ENCODE measurements at regions not wholly inside any gene's neighbourhood (a gene's known extent, or its start where the extent isn't known, plus 50 kb on each side); places are given as distances from the start of the nearest gene placed in this dataset.

DNA sequence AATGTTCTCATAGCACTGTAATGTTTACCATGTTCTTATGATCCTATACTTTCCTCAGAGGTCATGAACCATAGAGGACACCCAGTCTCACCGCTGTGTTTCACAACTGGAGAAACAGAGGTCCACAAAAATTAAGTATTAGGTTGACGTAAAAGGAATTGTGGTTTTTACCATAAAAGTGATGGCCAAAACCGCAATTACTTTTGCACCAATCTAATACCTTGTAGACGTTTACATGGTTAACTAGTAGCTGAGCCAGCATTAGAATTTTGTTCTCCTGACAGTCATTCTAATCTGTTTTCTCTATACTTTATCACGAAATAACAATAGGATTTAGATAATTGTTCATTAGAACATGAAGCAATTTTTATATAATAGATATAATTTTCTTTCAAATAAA, 763.4 kb upstream of the ARGLU1 start:
- peaks cover 0 to 7% of the 10 kb centered on the region in 2 experiments for H3K9me3 ChIP-seq (ENCODE audit: control insufficient read depth in 1 of 2, insufficient read depth in 1 of 2, low read length in 2 of 2)
- Mint-ChIP-seq H3K36me3 (ENCODE audit: low read depth) (no peaks in the 10 kb centered on the region), H3K9me3 (peaks cover 5% of the 10 kb centered on the region), H3K27me3 (no peaks in the 10 kb centered on the region), H3K4me1 (ENCODE audit: low read depth) (no peaks in the 10 kb centered on the region), H3K4me3 (no peak overlapping the region), H3K27ac (no peak overlapping the region)
- no peaks in the 10 kb centered on the region for H3K36me3 ChIP-seq (ENCODE audit: insufficient read depth, low read length)
- no peaks in the 10 kb centered on the region for H3K27me3 ChIP-seq (ENCODE audit: control insufficient read depth in 1 of 2, insufficient read depth in 2 of 2, low read length in 2 of 2)
- ATAC-seq (ENCODE audit: poor library complexity) (no peak), DNase-seq (no peak)
- ChIA-PET POLR2A (no interaction called here), CTCF (no interaction called here)
- intact Hi-C loops (cut with DNase I, micrococcal nuclease) = no loop called here
- TF ChIP-seq, protein P1, sequence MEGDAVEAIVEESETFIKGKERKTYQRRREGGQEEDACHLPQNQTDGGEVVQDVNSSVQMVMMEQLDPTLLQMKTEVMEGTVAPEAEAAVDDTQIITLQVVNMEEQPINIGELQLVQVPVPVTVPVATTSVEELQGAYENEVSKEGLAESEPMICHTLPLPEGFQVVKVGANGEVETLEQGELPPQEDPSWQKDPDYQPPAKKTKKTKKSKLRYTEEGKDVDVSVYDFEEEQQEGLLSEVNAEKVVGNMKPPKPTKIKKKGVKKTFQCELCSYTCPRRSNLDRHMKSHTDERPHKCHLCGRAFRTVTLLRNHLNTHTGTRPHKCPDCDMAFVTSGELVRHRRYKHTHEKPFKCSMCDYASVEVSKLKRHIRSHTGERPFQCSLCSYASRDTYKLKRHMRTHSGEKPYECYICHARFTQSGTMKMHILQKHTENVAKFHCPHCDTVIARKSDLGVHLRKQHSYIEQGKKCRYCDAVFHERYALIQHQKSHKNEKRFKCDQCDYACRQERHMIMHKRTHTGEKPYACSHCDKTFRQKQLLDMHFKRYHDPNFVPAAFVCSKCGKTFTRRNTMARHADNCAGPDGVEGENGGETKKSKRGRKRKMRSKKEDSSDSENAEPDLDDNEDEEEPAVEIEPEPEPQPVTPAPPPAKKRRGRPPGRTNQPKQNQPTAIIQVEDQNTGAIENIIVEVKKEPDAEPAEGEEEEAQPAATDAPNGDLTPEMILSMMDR (IDR thresholded peaks at IDR 0.05) = no peak
- H3K4me3 ChIP-seq (ENCODE audit: low read length) = no peak overlapping the region
- no peak overlapping the region for H3K27ac ChIP-seq (ENCODE audit: low read depth in 1 of 2, low read length in 2 of 2)
- no peaks in the 10 kb centered on the region for H3K4me1 ChIP-seq (ENCODE audit: insufficient read depth, low read length)

DNA sequence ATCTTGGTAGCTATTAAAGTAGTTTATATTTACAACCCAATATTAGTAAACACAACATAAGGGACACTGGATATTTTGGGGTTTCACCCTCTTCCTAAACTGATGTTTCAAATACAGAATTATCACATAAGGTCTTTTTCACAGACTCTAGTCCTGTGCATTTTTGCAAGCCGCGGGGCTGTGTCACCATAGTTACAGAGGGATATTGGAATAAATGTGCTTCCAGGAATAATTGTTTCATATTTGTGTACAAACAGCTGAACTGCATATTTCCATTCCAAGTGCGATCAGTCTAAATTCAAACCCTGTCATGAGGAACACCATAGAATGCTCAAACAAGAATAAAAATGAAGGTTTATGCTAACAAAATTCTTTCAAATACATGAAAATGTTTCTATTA, 762.5 kb upstream of the ARGLU1 start:
- Mint-ChIP-seq H3K36me3 (ENCODE audit: low read depth) (no peaks in the 10 kb centered on the region), H3K4me1 (ENCODE audit: low read depth) (no peaks in the 10 kb centered on the region), H3K27ac (no peak overlapping the region), H3K9me3 (peaks cover 5% of the 10 kb centered on the region), H3K4me3 (no peak overlapping the region), H3K27me3 (no peaks in the 10 kb centered on the region)
- intact Hi-C loops (cut with DNase I, micrococcal nuclease) = no loop called here
- no peak overlapping the region for H3K4me3 ChIP-seq (ENCODE audit: low read length)
- H3K4me1 ChIP-seq (ENCODE audit: insufficient read depth, low read length) = no peaks in the 10 kb centered on the region
- H3K9me3 ChIP-seq (ENCODE audit: control insufficient read depth in 1 of 2, insufficient read depth in 1 of 2, low read length in 2 of 2) = peaks cover 0 to 7% of the 10 kb centered on the region in 2 experiments
- ChIA-PET POLR2A (no interaction called here), CTCF (no interaction called here)
- H3K27me3 ChIP-seq (ENCODE audit: control insufficient read depth in 1 of 2, insufficient read depth in 2 of 2, low read length in 2 of 2) = no peaks in the 10 kb centered on the region
- no peak for ATAC-seq (ENCODE audit: poor library complexity)
- DNase-seq = no peak
- H3K36me3 ChIP-seq (ENCODE audit: insufficient read depth, low read length) = no peaks in the 10 kb centered on the region
- H3K27ac ChIP-seq (ENCODE audit: low read depth in 1 of 2, low read length in 2 of 2) = no peak overlapping the region
- TF ChIP-seq, protein P1 (IDR thresholded peaks at IDR 0.05) = no peak

DNA sequence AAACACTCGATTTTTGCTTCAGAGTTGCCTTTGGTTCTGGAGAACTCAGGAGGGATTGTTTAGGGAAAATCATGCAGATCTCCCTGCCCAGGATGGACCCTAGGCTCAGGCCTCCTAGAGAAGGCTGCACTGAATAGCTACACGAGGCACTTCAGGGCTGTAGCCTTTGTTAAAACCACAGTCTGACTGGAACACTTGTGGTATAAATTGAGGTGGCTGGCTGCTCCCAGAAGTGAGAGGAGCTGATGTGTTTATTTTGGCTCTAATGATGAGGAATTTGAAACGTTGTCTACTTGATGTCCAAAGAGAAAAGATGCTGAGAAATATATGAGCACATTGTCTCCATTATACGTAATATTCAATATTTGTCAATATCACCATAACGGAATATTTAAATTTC, 762.1 kb upstream of the ARGLU1 start:
- Histone ChIP-seq H3K27me3 (ENCODE audit: control insufficient read depth in 1 of 2, insufficient read depth in 2 of 2, low read length in 2 of 2) (no peaks in the 10 kb centered on the region), H3K9me3 (ENCODE audit: control insufficient read depth in 1 of 2, insufficient read depth in 1 of 2, low read length in 2 of 2) (peaks cover 0 to 7% of the 10 kb centered on the region in 2 experiments), H3K4me1 (ENCODE audit: insufficient read depth, low read length) (no peaks in the 10 kb centered on the region), H3K27ac (ENCODE audit: low read depth in 1 of 2, low read length in 2 of 2) (no peak overlapping the region), H3K4me3 (ENCODE audit: low read length) (no peak overlapping the region), H3K36me3 (ENCODE audit: insufficient read depth, low read length) (no peaks in the 10 kb centered on the region)
- no peak overlapping the region for H3K27ac Mint-ChIP-seq
- ChIA-PET POLR2A (no interaction called here), CTCF (no interaction called here)
- no peaks in the 10 kb centered on the region for H3K27me3 Mint-ChIP-seq
- intact Hi-C loops (cut with DNase I, micrococcal nuclease) = no loop called here
- ATAC-seq (ENCODE audit: poor library complexity) (no peak), DNase-seq (no peak)
- peaks cover 5% of the 10 kb centered on the region for H3K9me3 Mint-ChIP-seq
- no peaks in the 10 kb centered on the region for H3K4me1 Mint-ChIP-seq (ENCODE audit: low read depth)
- H3K4me3 Mint-ChIP-seq = no peak overlapping the region
- no peaks in the 10 kb centered on the region for H3K36me3 Mint-ChIP-seq (ENCODE audit: low read depth)
- TF ChIP-seq, protein P1 (IDR thresholded peaks at IDR 0.05) = no peak

Measured in CD4-positive, alpha-beta T cell (primary cell).